Mesodermal cell (in vitro differentiated cells): ENCODE measurements at regions not wholly inside any gene's neighbourhood (a gene's known extent, or its start where the extent isn't known, plus 50 kb on each side); places are given as distances from the start of the nearest gene placed in this dataset.
"Not testable (repeated sequence)": the region's sequence is repeated elsewhere in the genome, so short reads cannot be mapped to it uniquely, and the experiment has no call there.

Source experiments
- H3K27ac ChIP-seq: 2 replicates; pipeline ENCODE4 v1.7.0; 2013; ENCODE audit warnings: mild to moderate bottlenecking, low read depth, low read length, moderate library complexity; ENCODE audit not compliant: severe bottlenecking
- H3K36me3 ChIP-seq: 2 replicates; pipeline ENCODE4 v1.7.1; 2013; ENCODE audit warnings: mild to moderate bottlenecking, low read length, moderate library complexity; ENCODE audit not compliant: control insufficient read depth, insufficient read depth
- H3K4me1 ChIP-seq: one replicate; pipeline ENCODE4 v1.7.1; 2013; ENCODE audit warnings: mild to moderate bottlenecking, low read length; ENCODE audit not compliant: insufficient read depth, control insufficient read depth, poor library complexity, severe bottlenecking
- H3K4me3 ChIP-seq: 2 replicates; pipeline ENCODE4 v1.7.0; 2013; ENCODE audit warnings: low read length, control low read depth, mild to moderate bottlenecking; ENCODE audit not compliant: insufficient read depth, poor library complexity, severe bottlenecking; ENCODE audit errors: extremely low read depth
- H3K9me3 ChIP-seq: 2 replicates; pipeline ENCODE4 v1.7.1; 2013; ENCODE audit warnings: mild to moderate bottlenecking, low read length, moderate library complexity; ENCODE audit not compliant: control insufficient read depth
- WGBS, 2 experiments: methylation state at CpG; one replicate each; pipeline ENCODE4 v1.1.5; 2013; ENCODE audit warnings: missing lambda C conversion rate in 2 of 2; ENCODE audit not compliant: insufficient coverage in 2 of 2; 5-methylcytosine and 5-hydroxymethylcytosine counted together

DNA sequence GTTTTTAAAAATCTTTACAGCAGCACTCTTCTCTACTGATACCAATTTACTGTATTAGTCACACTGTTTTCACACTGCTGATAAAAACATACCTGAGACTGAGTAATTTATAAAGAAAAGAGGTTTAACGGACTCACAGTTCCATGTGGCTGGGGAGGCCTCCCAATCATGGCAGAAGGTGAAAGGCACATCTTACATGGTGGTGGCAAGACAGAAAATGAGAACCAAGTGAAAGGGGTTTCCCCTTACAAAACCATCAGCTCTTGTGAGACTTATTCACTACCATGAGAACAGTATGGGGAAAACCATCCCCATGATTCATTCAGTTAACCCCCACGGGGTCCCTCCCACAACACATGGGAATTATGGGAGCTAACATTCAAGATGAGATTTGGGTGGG lies 481.9 kb upstream of the TLE4 start:
- peaks cover 19% of the 10 kb centered on the region for H3K9me3 ChIP-seq
- not testable (repeated sequence) for H3K36me3 ChIP-seq, H3K4me3 ChIP-seq, H3K4me1 ChIP-seq, H3K27ac ChIP-seq
- WGBS, 2 experiments: 80% methylated on average over 1 of the region's 2 CpGs; no CpG with 5 or more reads in 1 of the 2 experiments

DNA sequence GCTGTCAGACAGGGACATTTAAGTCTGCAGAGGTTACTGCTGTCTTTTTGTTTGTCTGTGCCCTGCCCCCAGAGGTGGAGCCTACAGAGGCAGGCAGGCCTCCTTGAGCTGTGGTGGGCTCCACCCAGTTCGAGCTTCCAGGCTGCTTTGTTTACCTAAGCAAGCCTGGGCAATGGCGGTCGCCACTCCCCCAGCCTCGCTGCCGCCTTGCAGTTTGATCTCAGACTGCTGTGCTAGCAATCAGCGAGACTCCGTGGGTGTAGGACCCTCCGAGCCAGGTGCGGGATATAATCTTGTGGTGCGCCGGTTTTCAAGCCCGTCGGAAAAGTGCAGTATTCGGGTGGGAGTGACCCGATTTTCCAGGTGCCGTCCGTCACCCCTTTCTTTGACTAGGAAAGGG lies 468.5 kb upstream of the TLE4 start:
- H3K4me3 ChIP-seq, H3K4me1 ChIP-seq, H3K36me3 ChIP-seq, H3K9me3 ChIP-seq, H3K27ac ChIP-seq: not testable (repeated sequence)
- WGBS, 2 experiments: 92 to 94% methylated on average over 8 to 15 of the region's 17 CpGs

DNA sequence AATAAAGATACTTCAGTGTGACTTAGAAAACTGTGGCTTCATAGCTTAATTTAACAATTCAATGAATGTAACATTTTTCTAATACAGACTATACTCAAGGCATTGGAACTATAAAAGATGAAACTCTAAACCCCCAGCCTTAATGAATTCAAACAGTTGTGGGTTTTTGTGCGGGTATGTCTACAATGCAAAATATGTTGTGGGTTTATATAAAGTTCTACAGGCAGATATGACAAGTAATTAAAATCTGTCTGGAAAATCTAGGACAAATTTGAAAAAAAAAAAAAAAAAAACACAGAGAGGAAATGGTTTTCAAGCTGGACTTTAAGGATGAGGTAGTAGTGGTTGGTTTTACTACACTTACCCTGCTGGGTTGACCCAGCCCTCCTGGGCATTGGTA lies 467.5 kb upstream of the TLE4 start:
- Histone ChIP-seq H3K9me3 (peaks cover 7% of the 10 kb centered on the region), H3K27ac (no peak overlapping the region), H3K4me3 (no peak overlapping the region), H3K36me3 (no peaks in the 10 kb centered on the region), H3K4me1 (no peaks in the 10 kb centered on the region)
- WGBS, 2 experiments: 100% methylated on average over 1 of the region's 1 CpG; no CpG with 5 or more reads in 1 of the 2 experiments

DNA sequence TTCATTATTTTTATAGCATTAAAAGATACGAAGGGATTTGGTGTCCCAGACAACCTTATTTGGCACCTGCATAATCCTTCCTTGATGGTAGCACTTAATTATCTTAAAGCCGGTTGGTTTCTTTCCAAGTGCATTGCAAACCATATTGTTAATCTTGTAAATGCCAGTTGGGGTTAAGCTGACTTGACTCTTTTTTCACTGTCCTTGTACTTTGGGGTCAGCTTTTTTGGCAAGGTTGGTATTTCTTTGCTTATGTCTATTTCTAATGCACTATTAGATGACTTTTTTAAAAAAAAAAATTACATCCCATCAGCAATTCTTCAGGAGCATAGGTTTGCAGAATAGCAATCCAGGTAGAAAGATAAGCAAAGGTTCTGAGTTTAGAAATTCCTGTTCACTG lies 466.8 kb upstream of the TLE4 start:
- Histone ChIP-seq H3K27ac (no peak overlapping the region), H3K4me1 (no peaks in the 10 kb centered on the region), H3K36me3 (no peaks in the 10 kb centered on the region), H3K9me3 (peaks cover 7% of the 10 kb centered on the region), H3K4me3 (no peak overlapping the region)
- 100% methylated on average over 1 of the region's 2 CpGs; no CpG with 5 or more reads in 1 of the 2 experiments for WGBS, 2 experiments

DNA sequence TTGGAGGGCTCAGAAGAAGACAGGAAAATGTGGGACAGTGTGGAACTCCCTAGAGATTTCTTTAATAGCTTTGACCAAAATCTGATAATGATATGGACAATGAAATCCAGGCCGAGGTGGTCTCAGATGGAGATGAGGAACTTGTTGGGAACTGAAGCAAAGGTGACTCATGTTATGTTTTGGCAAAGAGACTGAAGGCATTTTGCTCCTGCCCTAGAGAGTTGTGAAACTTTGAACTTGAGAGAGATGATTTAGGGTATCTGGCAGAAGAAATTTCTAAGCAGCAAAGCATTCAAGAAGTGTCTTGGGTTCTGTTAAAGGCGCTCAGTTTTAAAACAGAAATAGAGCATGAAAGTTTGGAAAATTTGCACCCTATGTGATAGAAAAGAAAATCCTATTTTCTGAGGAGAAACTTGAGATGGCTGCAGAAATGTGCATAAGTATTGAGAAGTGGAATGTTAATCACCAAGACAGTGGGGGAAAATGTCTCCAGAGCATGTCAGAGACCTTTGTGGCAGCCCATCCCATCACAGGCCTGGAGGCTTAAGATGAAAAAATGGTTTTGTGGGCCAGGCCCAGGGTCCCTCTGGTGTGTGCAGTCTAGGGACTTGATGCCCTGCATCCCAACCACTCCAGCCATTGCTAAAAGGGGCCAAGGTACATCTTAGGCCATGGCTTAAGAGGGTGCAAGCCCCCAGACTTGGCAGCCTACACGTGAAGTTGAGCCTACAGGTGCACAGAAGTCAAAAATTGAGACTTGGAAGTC lies 463.7 kb upstream of the TLE4 start:
- Histone ChIP-seq H3K36me3 (no peaks in the 10 kb centered on the region), H3K4me3 (no peak overlapping the region), H3K27ac (no peak overlapping the region), H3K9me3 (peaks cover 7% of the 10 kb centered on the region), H3K4me1 (no peaks in the 10 kb centered on the region)
- 81 to 92% methylated on average over 3 of the region's 3 CpGs for WGBS, 2 experiments

DNA sequence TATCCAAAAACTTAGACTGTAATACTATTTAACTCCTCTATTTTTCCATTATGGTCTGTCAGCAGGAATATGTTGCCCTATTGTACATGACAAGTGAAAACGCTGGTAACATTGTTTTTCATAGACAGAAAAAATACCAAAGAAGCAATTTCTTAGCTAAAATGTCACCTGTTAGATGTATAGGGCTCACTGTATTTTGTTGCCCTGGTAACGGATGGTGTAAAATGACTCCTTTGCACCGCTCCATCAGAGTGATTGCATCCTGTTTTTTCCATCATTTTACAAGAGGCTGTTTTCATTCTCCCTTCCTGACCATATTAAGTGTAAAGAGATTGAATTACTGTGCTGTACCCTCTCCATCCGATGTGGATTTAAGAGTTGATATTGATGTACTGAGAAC lies 460.1 kb upstream of the TLE4 start:
- WGBS, 2 experiments: 100% methylated on average over 1 of the region's 4 CpGs; no CpG with 5 or more reads in 1 of the 2 experiments
- no peaks in the 10 kb centered on the region for H3K4me1 ChIP-seq
- H3K9me3 ChIP-seq: peaks cover 7% of the 10 kb centered on the region
- H3K4me3 ChIP-seq: no peak overlapping the region
- H3K36me3 ChIP-seq: no peaks in the 10 kb centered on the region
- no peak overlapping the region for H3K27ac ChIP-seq

DNA sequence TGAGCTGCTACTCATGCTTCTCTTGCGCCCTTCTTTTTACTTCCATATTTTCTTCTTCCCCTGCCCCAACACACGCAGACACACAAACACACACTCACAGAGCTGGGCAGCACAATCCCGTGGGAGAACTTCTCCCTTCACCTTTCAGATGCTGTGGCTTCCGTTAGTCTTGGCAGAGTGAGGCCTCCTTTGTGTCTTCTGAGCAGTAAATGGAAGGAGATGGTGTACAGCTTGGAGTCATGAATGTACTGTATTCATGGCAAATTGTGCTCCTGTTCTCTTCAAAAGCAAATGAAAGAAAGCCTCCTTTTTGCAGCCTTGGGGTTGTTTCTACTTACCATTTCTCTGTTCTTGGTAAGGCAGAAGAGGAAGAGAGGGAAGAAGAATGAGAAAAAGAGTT lies 456.6 kb upstream of the TLE4 start:
- no peak overlapping the region for H3K4me3 ChIP-seq
- H3K4me1 ChIP-seq: no peaks in the 10 kb centered on the region
- H3K9me3 ChIP-seq: no peaks in the 10 kb centered on the region
- no peaks in the 10 kb centered on the region for H3K36me3 ChIP-seq
- 90 to 100% methylated on average over 1 to 4 of the region's 4 CpGs for WGBS, 2 experiments
- no peak overlapping the region for H3K27ac ChIP-seq

DNA sequence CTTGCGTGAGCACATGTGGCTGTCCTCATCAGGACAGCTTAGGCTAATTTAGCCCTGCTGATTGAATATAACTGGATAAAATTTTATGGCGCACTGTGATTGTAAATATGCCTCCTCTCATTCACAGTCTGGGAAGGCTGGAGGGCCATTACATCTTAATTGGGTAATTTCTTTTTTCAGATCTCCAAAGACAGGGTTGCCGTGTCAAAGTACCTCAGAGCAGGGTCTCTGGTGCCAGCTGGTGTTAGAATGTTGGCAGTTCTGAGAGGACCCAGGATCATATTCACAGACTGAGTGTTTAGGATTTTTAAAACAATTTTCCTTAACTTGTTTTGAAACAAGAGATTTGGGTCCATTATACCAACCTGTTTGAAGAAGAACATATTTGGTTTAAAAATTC lies 455.7 kb upstream of the TLE4 start:
- H3K9me3 ChIP-seq: no peaks in the 10 kb centered on the region
- H3K4me3 ChIP-seq: no peak overlapping the region
- H3K36me3 ChIP-seq: no peaks in the 10 kb centered on the region

DNA sequence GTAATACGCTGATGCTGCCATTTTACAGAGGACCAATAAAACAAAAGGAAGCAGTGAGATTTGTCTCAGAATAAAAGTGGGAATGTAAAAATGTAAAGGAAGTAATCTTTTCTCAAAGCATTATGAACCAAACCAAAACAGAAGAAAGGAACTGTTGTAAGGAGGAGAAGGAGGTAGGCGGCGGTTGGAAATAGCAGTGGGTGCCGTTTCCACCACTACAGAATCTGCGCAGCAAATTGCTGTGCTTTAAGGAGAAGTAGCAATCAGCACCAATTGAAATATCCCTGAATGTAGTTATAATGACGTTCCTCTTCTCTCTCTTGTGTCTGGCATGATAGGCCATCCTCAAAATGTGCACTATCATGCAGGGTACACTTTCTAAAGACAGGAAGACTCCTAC lies 455.1 kb upstream of the TLE4 start:
- H3K9me3 ChIP-seq: no peaks in the 10 kb centered on the region
- H3K27ac ChIP-seq: no peak overlapping the region
- H3K4me1 ChIP-seq: no peaks in the 10 kb centered on the region
- 91 to 97% methylated on average over 3 to 5 of the region's 6 CpGs for WGBS, 2 experiments
- H3K36me3 ChIP-seq: no peaks in the 10 kb centered on the region
- H3K4me3 ChIP-seq: no peak overlapping the region

More for the DNA sequence above, 455.7 kb upstream of the TLE4 start:
- no peaks in the 10 kb centered on the region for H3K4me1 ChIP-seq
- WGBS, 2 experiments: 50 to 86% methylated on average over 1 to 2 of the region's 3 CpGs
- H3K27ac ChIP-seq: no peak overlapping the region

DNA sequence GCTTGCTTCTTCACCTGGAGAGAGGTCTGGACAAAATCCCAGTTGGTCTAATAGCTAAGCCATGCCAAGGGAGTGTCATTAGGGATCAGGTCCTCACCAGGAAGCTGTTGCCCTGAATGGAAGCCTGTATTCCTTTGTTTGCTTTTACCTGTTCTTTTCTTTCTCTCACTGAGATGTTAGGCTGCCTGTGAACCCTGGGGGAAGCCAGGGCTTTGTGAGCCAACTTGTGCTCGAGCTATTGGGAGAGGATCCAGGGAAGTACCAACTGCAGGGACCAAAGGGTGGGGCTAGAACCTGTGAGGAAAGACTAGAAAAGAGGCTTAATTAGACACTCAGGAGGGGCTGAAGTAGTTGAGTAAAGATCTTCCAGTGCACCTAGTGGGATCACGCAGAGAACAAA lies 451.2 kb upstream of the TLE4 start:
- Histone ChIP-seq H3K4me3 (no peak overlapping the region), H3K27ac (no peak overlapping the region), H3K36me3 (no peaks in the 10 kb centered on the region), H3K4me1 (no peaks in the 10 kb centered on the region), H3K9me3 (no peaks in the 10 kb centered on the region)
- WGBS, 2 experiments: 67 to 79% methylated on average over 2 of the region's 2 CpGs

DNA sequence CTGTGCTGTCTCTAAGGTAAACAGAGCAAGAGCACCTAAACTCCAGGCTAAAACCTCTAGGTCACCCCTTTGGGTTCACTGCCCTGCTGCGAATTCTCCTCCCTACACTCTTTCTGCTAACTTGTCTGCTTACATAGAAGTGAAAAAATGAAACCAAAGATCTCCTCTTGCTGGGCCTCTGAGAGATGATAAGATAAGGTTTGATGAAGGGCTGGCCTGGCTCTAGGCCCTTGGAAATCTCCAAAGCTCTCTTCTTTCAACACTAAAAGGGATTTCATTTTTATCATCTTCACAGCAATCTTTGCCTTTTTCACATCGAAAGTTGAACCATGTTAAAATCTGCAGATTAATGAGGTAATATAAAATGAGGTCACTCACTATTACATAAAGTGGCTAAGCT lies 450.8 kb upstream of the TLE4 start:
- no peak overlapping the region for H3K4me3 ChIP-seq
- H3K27ac ChIP-seq: no peak overlapping the region
- H3K9me3 ChIP-seq: no peaks in the 10 kb centered on the region
- H3K36me3 ChIP-seq: no peaks in the 10 kb centered on the region
- H3K4me1 ChIP-seq: no peaks in the 10 kb centered on the region
- no CpG with 5 or more reads among the region's 2 CpGs for WGBS, 2 experiments
